Kidney (tissue), 13 donors: ENCODE measurements at regions not wholly inside any gene's neighbourhood (a gene's known extent, or its start where the extent isn't known, plus 50 kb on each side); places are given as distances from the start of the nearest gene placed in this dataset.

ENCODE experiments used
- DNase-seq, 5 donors: peaks; one replicate each; pipeline ENCODE4 v3.0.0-alpha.2; 2013 to 2020
- FAIRE-seq: peaks from 2 replicates; lab custom pipeline; 2012; peaks lifted over from hg19 to GRCh38; lab: Jason Lieb, UNC
- H3K27ac ChIP-seq, 2 donors: one replicate each; pipeline ENCODE4 v1.7.0; 2013; ENCODE audit warnings: low read depth in 2 of 2, low read length in 2 of 2, inconsistent platforms in 1 of 2
- H3K27me3 ChIP-seq: one replicate; pipeline ENCODE4 v1.7.1; 2013; ENCODE audit warnings: low read length, inconsistent platforms; ENCODE audit not compliant: control insufficient read depth, insufficient read depth
- H3K36me3 ChIP-seq, 3 donors: one replicate each; pipeline versions ENCODE4 v1.7.0 to v1.7.1; 2013; ENCODE audit warnings: low read length in 3 of 3, control low read depth in 1 of 3, inconsistent platforms in 1 of 3; ENCODE audit not compliant: insufficient read depth in 3 of 3, control insufficient read depth in 2 of 3
- H3K4me1 ChIP-seq, 3 donors: one replicate each; pipeline versions ENCODE4 v1.7.0 to v1.7.1; 2013; ENCODE audit warnings: low read length in 3 of 3, inconsistent platforms in 1 of 3, low read depth in 1 of 3; ENCODE audit not compliant: control insufficient read depth in 2 of 3, insufficient read depth in 2 of 3
- H3K4me3 ChIP-seq, 3 donors: one replicate each; pipeline versions ENCODE4 v1.7.0 to v1.8.1; 2013; ENCODE audit warnings: low read length in 3 of 3, control low read depth in 1 of 3, inconsistent platforms in 1 of 3
- H3K9ac ChIP-seq, 3 donors: one replicate each; pipeline versions ENCODE4 v1.7.0 to v1.7.1; 2013; ENCODE audit warnings: low read length in 3 of 3, control low read depth in 1 of 3, inconsistent platforms in 1 of 3
- H3K9me3 ChIP-seq, 3 donors: one replicate each; pipeline versions ENCODE4 v1.7.0 to v1.7.1; 2013; ENCODE audit warnings: low read length in 3 of 3, control low read depth in 1 of 3, inconsistent platforms in 1 of 3; ENCODE audit not compliant: control insufficient read depth in 2 of 3, insufficient read depth in 1 of 3
- intact Hi-C: fragments of 100-400 bp; cut with DNase I; formaldehyde crosslinking; loops from one replicate; pipeline ENCODE4 v1.11.1; 2022
- TF ChIP-seq, protein P1 (sequence below): IDR thresholded peaks from 3 replicates; pipeline ENCODE4 v1.5.1; 2012; ENCODE audit warnings: mild to moderate bottlenecking, moderate library complexity, borderline replicate concordance; ENCODE audit not compliant: insufficient read depth; ENCODE audit errors: extremely low read depth
- donor health status: control.
- donor health status: control.
- donor health status: control.
- donor health status: control.
- donor health status: control.
- donor health status: DM: yes; HTN: yes; CAD: no.
- donor health status: Normal renal cell carcinoma (clear cell type).

DNA sequence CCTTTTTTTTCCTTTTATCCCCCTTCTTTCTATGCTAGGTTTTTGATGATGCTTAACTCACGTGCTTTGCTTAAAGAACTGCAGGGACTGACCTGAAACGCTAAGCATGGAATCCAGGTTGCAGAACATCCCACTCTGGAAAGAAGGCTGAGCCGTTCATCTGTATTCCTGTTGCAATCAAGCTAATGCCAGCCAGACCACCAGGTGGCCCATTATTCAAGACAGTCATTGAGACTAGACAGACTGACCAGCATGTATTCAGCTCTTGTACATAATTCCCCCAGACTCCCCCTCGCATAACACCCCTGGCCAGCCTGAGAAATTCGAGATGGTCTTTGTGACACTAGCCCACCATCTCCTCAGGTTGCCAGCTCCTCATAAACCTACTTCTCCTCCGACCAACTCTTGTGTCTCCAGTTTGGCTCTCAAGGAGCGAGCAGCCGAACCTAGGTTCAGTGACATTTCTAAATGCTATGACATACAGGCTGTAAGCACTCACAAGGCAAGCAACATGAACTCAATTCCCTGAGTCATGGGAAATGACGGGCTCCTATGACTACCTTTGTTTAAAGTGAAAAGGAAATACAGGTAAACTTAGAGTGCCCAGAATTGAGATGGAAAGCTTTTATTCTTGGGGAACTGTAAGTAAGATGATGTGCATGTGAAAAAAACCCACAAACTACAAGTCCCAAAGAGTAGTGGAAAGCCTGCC lies 309.3 kb upstream of the CDYL start:
- FAIRE-seq: no peak
- H3K27ac ChIP-seq: no peak overlapping the region
- TF ChIP-seq, protein P1, sequence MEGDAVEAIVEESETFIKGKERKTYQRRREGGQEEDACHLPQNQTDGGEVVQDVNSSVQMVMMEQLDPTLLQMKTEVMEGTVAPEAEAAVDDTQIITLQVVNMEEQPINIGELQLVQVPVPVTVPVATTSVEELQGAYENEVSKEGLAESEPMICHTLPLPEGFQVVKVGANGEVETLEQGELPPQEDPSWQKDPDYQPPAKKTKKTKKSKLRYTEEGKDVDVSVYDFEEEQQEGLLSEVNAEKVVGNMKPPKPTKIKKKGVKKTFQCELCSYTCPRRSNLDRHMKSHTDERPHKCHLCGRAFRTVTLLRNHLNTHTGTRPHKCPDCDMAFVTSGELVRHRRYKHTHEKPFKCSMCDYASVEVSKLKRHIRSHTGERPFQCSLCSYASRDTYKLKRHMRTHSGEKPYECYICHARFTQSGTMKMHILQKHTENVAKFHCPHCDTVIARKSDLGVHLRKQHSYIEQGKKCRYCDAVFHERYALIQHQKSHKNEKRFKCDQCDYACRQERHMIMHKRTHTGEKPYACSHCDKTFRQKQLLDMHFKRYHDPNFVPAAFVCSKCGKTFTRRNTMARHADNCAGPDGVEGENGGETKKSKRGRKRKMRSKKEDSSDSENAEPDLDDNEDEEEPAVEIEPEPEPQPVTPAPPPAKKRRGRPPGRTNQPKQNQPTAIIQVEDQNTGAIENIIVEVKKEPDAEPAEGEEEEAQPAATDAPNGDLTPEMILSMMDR: no peak

DNA sequence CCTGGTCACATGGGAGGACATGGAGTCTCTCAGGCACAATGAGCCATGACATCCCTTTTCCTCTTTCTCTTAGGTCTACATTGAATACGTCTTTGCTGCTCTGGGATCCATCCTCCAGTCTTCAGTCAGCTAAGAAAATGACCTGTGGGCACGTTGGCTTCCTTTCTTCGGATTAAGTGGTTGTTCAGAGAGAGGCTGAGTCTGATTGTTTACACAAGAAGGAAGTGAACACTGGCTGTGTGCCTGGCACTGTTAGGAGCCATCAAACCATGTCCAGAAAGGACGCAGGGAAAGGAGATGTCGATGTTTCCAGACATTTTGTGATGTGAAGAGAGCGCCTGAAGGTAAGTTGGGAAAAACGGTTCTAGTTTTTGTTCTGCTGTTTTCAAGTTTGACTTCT lies 309.9 kb upstream of the CDYL start:
- Histone ChIP-seq H3K36me3 (no peaks in the 10 kb centered on the region), H3K4me1 (peaks cover 0 to 2% (median 0%) of the 10 kb centered on the region in 3 donors), H3K27me3 (no peaks in the 10 kb centered on the region), H3K9ac (no peak overlapping the region), H3K27ac (no peak overlapping the region), H3K9me3 (no peaks in the 10 kb centered on the region), H3K4me3 (no peak overlapping the region)
- DNase-seq (no peak), FAIRE-seq (no peak)
- intact Hi-C loops: no loop called here
- TF ChIP-seq, protein P1: no peak

More for the DNA sequence above, 309.3 kb upstream of the CDYL start:
- H3K9me3 ChIP-seq: peaks cover 0 to 2% (median 0%) of the 10 kb centered on the region in 3 donors
- H3K4me1 ChIP-seq: peaks cover 0 to 2% (median 0%) of the 10 kb centered on the region in 3 donors
- H3K36me3 ChIP-seq: no peaks in the 10 kb centered on the region
- H3K27me3 ChIP-seq: no peaks in the 10 kb centered on the region
- DNase-seq: no peak
- H3K4me3 ChIP-seq: no peak overlapping the region
- intact Hi-C loops: no loop called here
- no peak overlapping the region for H3K9ac ChIP-seq

DNA sequence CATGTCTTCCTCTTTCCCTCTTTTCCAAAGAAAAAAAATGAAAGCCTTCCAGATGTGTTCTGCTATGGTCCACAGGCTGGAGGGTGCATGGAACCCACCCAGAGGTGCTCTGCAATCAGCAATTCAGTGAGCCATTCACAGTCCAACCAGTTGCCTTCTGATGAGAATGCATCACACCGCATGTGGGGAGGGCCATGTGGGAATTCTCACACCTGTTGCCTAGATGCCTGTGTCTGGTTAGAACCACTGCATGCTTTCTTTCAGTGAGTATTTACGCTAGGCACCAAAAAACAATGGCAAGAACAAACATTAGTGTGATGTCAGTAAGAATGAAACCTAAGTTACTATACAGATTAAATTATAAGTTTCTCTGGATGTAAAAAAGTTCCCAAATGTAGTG lies 311.6 kb upstream of the CDYL start:
- Histone ChIP-seq H3K27ac (no peak overlapping the region), H3K9me3 (no peaks in the 10 kb centered on the region), H3K4me1 (peaks cover 0 to 2% (median 0%) of the 10 kb centered on the region in 3 donors), H3K36me3 (no peaks in the 10 kb centered on the region), H3K27me3 (no peaks in the 10 kb centered on the region), H3K9ac (no peak overlapping the region), H3K4me3 (no peak overlapping the region)
- intact Hi-C loops: no loop called here
- no peak for FAIRE-seq
- TF ChIP-seq, protein P1: no peak
- DNase-seq: no peak

DNA sequence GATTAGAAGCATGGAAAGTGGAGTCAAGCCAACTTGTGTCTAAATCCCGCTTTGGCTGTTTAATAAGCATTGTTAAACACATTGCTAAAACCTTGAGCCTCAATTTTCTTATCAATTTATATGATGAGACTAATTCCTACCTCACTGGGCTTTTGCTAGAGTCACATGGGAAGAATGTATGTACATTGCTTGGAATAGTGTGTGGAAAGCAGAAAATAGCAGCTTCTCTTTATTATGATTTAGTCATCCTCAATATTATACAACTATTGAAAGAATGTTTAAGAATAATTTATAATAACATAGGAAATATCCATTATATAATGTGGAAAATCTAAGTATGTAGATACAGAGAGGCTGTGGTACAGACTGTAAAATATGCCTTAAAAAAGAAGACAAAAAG lies 313.0 kb upstream of the CDYL start:
- FAIRE-seq (no peak), DNase-seq (no peak)
- Histone ChIP-seq H3K4me3 (no peak overlapping the region), H3K9me3 (no peaks in the 10 kb centered on the region), H3K27ac (no peak overlapping the region), H3K9ac (no peak overlapping the region), H3K4me1 (peaks cover 0 to 2% (median 0%) of the 10 kb centered on the region in 3 donors), H3K27me3 (no peaks in the 10 kb centered on the region), H3K36me3 (no peaks in the 10 kb centered on the region)
- TF ChIP-seq, protein P1: no peak
- intact Hi-C loops: no loop called here
